ENCODE measurements at regions not wholly inside any gene's neighbourhood (a gene's known extent, or its start where the extent isn't known, plus 50 kb on each side); places are given as distances from the start of the nearest gene placed in this dataset.

- intact Hi-C loops (cut with DNase I): no loop called here
- Histone ChIP-seq H3K36me3 (replicated peaks in 1 of 2) (no peaks in the 10 kb centered on the region), H3K4me3 (no peak overlapping the region), H3K9me3 (replicated peaks in 1 of 3) (no peaks in the 10 kb centered on the region), H3K27ac (no peak overlapping the region), H3K27me3 (peaks cover 42% of the 10 kb centered on the region), H3K4me1 (replicated peaks in 1 of 2) (no peaks in the 10 kb centered on the region)
- TF ChIP-seq CTCF (IDR thresholded peaks at IDR 0.05) (no peak), POLR2A (IDR thresholded peaks at IDR 0.05) (no peak)
- 25 to 63% (median 35%) methylated on average over 2 of the region's 2 CpGs for WGBS, 4 donors
- no peak for DNase-seq
These were observed 171.0 kb upstream of the LHX5 start for GRCh38 chr12:113642672-113643071.

- H3K9me3 ChIP-seq (replicated peaks in 1 of 3): no peaks in the 10 kb centered on the region
- no peak for DNase-seq
- H3K27me3 ChIP-seq: peaks cover 42% of the 10 kb centered on the region
- WGBS, 4 donors: 61 to 93% (median 69%) methylated on average over 3 of the region's 3 CpGs
- TF ChIP-seq POLR2A (IDR thresholded peaks at IDR 0.05): no peak
- TF ChIP-seq CTCF (IDR thresholded peaks at IDR 0.05): no peak
- no peaks in the 10 kb centered on the region for H3K36me3 ChIP-seq (replicated peaks in 1 of 2)
- H3K4me3 ChIP-seq: no peak overlapping the region
- H3K27ac ChIP-seq: no peak overlapping the region
- H3K4me1 ChIP-seq (replicated peaks in 1 of 2): no peaks in the 10 kb centered on the region
- intact Hi-C loops (cut with DNase I): no loop called here
These were observed 170.5 kb upstream of the LHX5 start for GRCh38 chr12:113642216-113642615.

- intact Hi-C loops (cut with DNase I): no loop called here
- WGBS, 4 donors: 27 to 34% (median 33%) methylated on average over 11 of the region's 11 CpGs
- DNase-seq: no peak
- Histone ChIP-seq H3K27ac (no peak overlapping the region), H3K27me3 (peaks cover 42% of the 10 kb centered on the region), H3K9me3 (replicated peaks in 1 of 3) (no peaks in the 10 kb centered on the region), H3K36me3 (replicated peaks in 1 of 2) (no peaks in the 10 kb centered on the region), H3K4me1 (replicated peaks in 1 of 2) (no peaks in the 10 kb centered on the region), H3K4me3 (no peak overlapping the region)
- TF ChIP-seq CTCF (IDR thresholded peaks at IDR 0.05) (no peak), POLR2A (IDR thresholded peaks at IDR 0.05) (no peak)
These were observed 169.9 kb upstream of the LHX5 start for GRCh38 chr12:113641426-113642030.

GRCh38 chr12:113640837-113641236 lies 169.2 kb upstream of the LHX5 start:
- intact Hi-C loops (cut with DNase I): no loop called here
- 62 to 68% (median 66%) methylated on average over 5 of the region's 5 CpGs for WGBS, 4 donors
- Histone ChIP-seq H3K4me3 (no peak overlapping the region), H3K27me3 (peaks cover 35% of the 10 kb centered on the region), H3K9me3 (replicated peaks in 1 of 3) (no peaks in the 10 kb centered on the region), H3K4me1 (replicated peaks in 1 of 2) (no peaks in the 10 kb centered on the region), H3K27ac (no peak overlapping the region), H3K36me3 (replicated peaks in 1 of 2) (no peaks in the 10 kb centered on the region)
- no peak for DNase-seq
- TF ChIP-seq POLR2A (IDR thresholded peaks at IDR 0.05): no peak
- no peak for TF ChIP-seq CTCF (IDR thresholded peaks at IDR 0.05)
